ENCODE measurements at regions not wholly inside any gene's neighbourhood (a gene's known extent, or its start where the extent isn't known, plus 50 kb on each side); places are given as distances from the start of the nearest gene placed in this dataset.

DNA sequence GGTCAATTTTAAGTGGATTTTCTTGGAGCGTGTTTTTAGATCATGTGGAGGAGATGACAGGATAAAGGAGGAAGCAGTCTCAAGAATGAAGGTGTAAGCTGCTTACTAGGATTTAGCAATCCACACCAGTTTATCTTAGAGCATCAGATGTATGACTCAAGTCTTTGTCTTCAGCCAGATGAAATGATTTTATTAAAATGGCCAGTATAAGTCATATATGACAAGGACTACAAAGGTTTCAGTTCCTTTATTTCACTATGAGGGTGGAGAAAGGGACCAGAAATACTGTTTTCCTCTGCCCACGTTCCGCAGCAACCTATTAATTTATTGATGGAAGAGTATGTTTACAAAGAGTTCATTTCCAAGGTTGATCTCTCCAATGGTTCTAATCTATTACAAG, 970.5 kb upstream of the SLC39A10 start:
- BruUV-seq (replicated peaks) = no TSS peak
- H3K4me1 ChIP-seq (ENCODE audit: insufficient read depth, low read length, poor library complexity, severe bottlenecking) = no peaks in the 10 kb centered on the region
- no peaks in the 10 kb centered on the region for H3K9me2 ChIP-seq (ENCODE audit: insufficient read depth, low read length)
- intact Hi-C loops (cut with micrococcal nuclease; ENCODE audit: unreplicated experiment) = no loop called here
- no peaks in the 10 kb centered on the region for H3K79me2 ChIP-seq (ENCODE audit: insufficient read depth, low read depth, low read length)
- no peak for DNase-seq (ENCODE audit: low spot score)
- H3K4me2 ChIP-seq (ENCODE audit: low read length) = no peak overlapping the region
- H3K9me3 ChIP-seq (ENCODE audit: low read length) = no peaks in the 10 kb centered on the region
- POLR2A ChIA-PET = no interaction called here
- no peaks in the 10 kb centered on the region for H4K20me1 ChIP-seq (ENCODE audit: insufficient read depth, low read length)
- H3K4me3 ChIP-seq (ENCODE audit: low read depth, low read length, poor library complexity, severe bottlenecking) = no peak overlapping the region
- H2AFZ ChIP-seq (ENCODE audit: low read length) = no peak overlapping the region
- no peaks in the 10 kb centered on the region for H3K36me3 ChIP-seq (ENCODE audit: insufficient read depth, low read length)
- CTCF ChIA-PET (ENCODE audit: unreplicated experiment) = no interaction called here
- H3K27ac ChIP-seq (ENCODE audit: low read depth, low read length, poor library complexity, severe bottlenecking) = no peak overlapping the region
- TF ChIP-seq, protein P1, sequence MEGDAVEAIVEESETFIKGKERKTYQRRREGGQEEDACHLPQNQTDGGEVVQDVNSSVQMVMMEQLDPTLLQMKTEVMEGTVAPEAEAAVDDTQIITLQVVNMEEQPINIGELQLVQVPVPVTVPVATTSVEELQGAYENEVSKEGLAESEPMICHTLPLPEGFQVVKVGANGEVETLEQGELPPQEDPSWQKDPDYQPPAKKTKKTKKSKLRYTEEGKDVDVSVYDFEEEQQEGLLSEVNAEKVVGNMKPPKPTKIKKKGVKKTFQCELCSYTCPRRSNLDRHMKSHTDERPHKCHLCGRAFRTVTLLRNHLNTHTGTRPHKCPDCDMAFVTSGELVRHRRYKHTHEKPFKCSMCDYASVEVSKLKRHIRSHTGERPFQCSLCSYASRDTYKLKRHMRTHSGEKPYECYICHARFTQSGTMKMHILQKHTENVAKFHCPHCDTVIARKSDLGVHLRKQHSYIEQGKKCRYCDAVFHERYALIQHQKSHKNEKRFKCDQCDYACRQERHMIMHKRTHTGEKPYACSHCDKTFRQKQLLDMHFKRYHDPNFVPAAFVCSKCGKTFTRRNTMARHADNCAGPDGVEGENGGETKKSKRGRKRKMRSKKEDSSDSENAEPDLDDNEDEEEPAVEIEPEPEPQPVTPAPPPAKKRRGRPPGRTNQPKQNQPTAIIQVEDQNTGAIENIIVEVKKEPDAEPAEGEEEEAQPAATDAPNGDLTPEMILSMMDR (conservative IDR thresholded peaks at IDR 0.05; ENCODE audit: low read length) = no peak
- no peak for TF ChIP-seq EZH2phosphoT487 (IDR thresholded peaks at IDR 0.05; ENCODE audit: borderline replicate concordance, low read depth, low read length)

DNA sequence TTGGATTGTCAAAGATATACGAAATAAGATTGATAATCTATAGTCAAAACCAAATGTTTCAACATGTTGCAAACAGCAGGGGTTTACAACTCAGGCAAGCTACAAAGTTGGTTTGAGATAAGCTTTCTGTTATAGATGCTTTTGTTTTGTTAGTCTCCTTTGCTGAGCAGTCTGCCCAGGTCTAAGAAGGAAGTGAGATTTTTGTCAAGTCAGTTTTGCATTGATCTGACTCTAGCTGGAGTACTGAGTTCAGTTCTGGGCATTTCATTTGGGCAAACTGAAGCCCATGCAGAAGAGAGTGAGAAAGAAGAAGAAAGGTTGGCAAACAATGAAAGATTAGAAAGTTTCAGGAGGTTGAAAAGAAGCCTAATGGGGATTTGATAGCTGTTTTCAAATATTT, 983.0 kb upstream of the SLC39A10 start:
- Histone ChIP-seq H4K20me1 (ENCODE audit: insufficient read depth, low read length) (no peaks in the 10 kb centered on the region), H3K4me2 (ENCODE audit: low read length) (no peak overlapping the region), H3K79me2 (ENCODE audit: insufficient read depth, low read depth, low read length) (no peaks in the 10 kb centered on the region), H3K27ac (ENCODE audit: low read depth, low read length, poor library complexity, severe bottlenecking) (no peak overlapping the region), H3K4me3 (ENCODE audit: low read depth, low read length, poor library complexity, severe bottlenecking) (no peak overlapping the region), H3K9me3 (ENCODE audit: low read length) (no peaks in the 10 kb centered on the region), H2AFZ (ENCODE audit: low read length) (no peak overlapping the region), H3K4me1 (ENCODE audit: insufficient read depth, low read length, poor library complexity, severe bottlenecking) (no peaks in the 10 kb centered on the region), H3K9me2 (ENCODE audit: insufficient read depth, low read length) (no peaks in the 10 kb centered on the region), H3K36me3 (ENCODE audit: insufficient read depth, low read length) (no peaks in the 10 kb centered on the region)
- no TSS peak for BruUV-seq (replicated peaks)
- TF ChIP-seq, protein P1 (conservative IDR thresholded peaks at IDR 0.05; ENCODE audit: low read length) = no peak
- TF ChIP-seq EZH2phosphoT487 (IDR thresholded peaks at IDR 0.05; ENCODE audit: borderline replicate concordance, low read depth, low read length) = no peak
- ChIA-PET CTCF (ENCODE audit: unreplicated experiment) (no interaction called here), POLR2A (interaction anchor here (0.7 to 1.2 kb wide), 2 partner anchors 34 to 1029 kb away, joined by 3 read pairs; no protein-coding TSS in a partner anchor)
- no peak for DNase-seq (ENCODE audit: low spot score)
- intact Hi-C loops (cut with micrococcal nuclease; ENCODE audit: unreplicated experiment) = no loop called here

DNA sequence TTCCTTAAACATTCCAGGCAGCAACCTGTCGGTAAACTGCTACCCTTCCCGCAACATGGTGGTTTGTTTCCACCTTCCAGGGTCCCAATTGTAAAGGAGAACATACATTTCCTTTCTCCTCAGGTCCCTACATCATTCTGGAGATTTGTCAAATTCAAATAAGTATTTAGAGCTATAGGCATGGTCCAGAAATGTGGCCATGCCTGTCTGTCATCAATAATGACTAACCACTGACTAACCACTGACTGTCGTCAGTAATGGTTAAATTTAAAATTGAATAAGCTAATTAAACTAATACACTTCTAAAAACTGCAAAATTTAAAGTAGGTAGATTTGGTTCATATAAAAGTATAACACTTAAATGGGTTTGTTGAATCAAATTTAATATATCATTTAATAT, 984.0 kb upstream of the SLC39A10 start:
- intact Hi-C loops (cut with micrococcal nuclease; ENCODE audit: unreplicated experiment) = no loop called here
- no peak overlapping the region for H2AFZ ChIP-seq (ENCODE audit: low read length)
- POLR2A ChIA-PET = no interaction called here

More for the DNA sequence above, 984.0 kb upstream of the SLC39A10 start:
- H3K9me2 ChIP-seq (ENCODE audit: insufficient read depth, low read length) = no peaks in the 10 kb centered on the region
- no peaks in the 10 kb centered on the region for H4K20me1 ChIP-seq (ENCODE audit: insufficient read depth, low read length)
- BruUV-seq (replicated peaks) = no TSS peak
- DNase-seq (ENCODE audit: low spot score) = no peak
- H3K4me2 ChIP-seq (ENCODE audit: low read length) = no peak overlapping the region
- no peaks in the 10 kb centered on the region for H3K4me1 ChIP-seq (ENCODE audit: insufficient read depth, low read length, poor library complexity, severe bottlenecking)
- CTCF ChIA-PET (ENCODE audit: unreplicated experiment) = no interaction called here
- H3K9me3 ChIP-seq (ENCODE audit: low read length) = no peaks in the 10 kb centered on the region
- H3K4me3 ChIP-seq (ENCODE audit: low read depth, low read length, poor library complexity, severe bottlenecking) = no peak overlapping the region
- H3K27ac ChIP-seq (ENCODE audit: low read depth, low read length, poor library complexity, severe bottlenecking) = no peak overlapping the region
- no peaks in the 10 kb centered on the region for H3K79me2 ChIP-seq (ENCODE audit: insufficient read depth, low read depth, low read length)
- TF ChIP-seq, protein P1 (conservative IDR thresholded peaks at IDR 0.05; ENCODE audit: low read length) = no peak
- TF ChIP-seq EZH2phosphoT487 (IDR thresholded peaks at IDR 0.05; ENCODE audit: borderline replicate concordance, low read depth, low read length) = no peak
- H3K36me3 ChIP-seq (ENCODE audit: insufficient read depth, low read length) = no peaks in the 10 kb centered on the region
